ENCODE measurements at regions not wholly inside any gene's neighbourhood (a gene's known extent, or its start where the extent isn't known, plus 50 kb on each side); places are given as distances from the start of the nearest gene placed in this dataset.

DNA sequence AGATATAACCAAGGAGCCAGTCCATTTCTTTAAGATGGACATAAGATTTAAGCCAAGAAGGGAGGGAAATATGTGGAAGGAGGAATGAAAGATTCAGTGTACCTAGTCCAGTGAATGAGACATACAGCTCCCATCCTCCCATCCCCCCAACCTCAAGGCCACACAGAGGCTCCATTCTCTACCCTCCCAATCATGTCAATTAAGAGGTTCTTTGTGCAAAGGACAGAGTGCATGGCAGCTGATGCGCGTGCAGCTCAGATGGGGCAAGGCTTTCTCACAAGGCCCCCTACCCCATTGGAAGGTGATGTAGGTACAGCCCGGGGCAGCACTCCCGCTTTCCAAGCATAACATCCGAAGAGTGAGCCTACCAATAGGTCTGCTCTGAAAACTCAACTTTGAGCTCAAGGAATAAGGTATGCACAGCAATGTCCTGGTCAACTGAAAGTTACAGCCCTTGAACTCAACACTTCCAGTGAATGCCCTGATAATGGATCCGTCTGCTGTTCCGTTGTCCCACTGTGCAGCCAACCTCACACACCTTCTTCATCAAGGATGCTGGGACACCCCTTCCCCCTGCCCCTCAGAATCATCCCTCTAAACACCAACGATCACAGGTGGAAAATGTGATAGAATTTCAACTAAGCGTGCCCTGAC, 458.1 kb downstream of the SOX9 start:
- no peak for DNase-seq (ENCODE audit: low read depth)

GRCh38 chr17:72579990-72580320, 459.1 kb downstream of the SOX9 start:
- no peak for DNase-seq (ENCODE audit: low read depth)

DNA sequence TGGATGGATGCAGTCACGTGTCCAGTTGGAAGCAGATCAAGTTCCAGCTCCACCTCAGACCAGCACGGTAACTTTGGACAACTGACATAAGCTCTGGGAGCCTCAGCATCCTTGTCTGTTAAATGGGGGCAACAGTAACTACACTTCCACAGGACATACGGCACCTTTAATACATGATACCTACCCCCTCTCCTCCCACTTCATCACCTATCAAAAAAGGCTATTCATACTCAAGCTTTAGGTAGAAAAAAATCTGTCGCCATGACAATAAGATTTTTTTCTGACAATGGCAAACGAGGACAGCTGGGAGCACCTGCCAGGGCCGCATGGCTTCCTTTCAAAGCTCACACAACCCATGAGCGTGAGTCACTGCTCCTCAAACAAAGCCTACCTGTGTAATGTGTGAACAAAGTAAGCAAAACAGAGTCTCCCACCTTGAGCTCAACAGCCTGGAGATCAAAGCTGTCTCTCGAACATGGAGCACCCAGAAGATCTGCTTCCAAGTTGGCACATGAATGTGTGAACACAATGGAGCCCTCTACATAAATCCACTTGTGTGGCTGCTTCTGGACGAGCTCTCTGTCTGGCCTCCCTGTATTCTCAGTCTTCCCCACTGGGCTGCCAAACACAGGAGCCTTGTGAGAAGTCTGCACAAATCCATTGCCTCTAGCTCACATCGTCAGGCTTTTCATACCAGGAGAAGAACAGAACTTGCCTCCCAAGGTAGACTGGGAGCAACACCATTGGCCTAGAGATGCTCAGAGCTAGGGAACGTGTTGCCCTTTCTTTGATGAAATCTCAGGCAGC, 459.7 kb downstream of the SOX9 start:
- DNase-seq (ENCODE audit: low read depth) = no peak

DNA sequence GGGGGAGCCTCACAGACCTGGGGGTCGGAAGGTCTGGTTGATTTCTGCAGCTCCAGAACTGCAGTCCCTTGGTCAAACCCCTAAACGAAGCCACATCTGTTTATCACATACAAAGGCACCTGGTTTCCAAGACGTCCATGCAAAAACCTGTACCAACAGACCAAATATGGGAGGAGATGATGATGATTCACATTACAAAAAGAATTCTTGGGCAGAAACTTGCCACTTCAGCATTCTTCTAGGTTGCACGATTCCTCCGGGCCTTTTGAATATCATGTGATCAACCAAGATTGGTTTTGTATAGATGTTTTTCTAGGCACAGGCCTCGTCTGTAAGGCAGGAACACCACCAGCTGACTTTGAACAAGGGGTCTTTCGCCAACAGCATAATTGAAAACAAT, 466.3 kb downstream of the SOX9 start:
- DNase-seq (ENCODE audit: low read depth) = no peak

GRCh38 chr17:72587773-72588511, 467.1 kb downstream of the SOX9 start:
- peak; percentile 69 for DNase-seq (ENCODE audit: low read depth)

DNA sequence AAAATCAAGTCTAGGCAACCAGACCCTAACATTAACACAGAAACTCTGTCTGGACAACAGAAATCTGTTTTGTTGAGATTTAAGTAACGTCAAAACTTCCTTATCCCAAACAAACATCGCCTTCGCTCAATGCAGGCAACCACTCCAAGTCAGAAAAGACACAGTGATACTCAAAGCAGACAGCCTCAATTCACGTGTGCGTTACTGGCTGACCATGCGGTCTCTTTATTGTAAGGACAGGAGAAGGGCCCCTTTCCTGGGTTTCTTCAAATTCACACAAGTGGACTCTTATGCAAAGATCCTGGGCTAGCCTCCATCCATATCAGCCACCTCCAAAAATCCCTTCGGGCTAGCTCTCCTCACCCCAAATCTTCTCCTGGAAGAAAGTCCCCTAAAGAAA, 467.7 kb downstream of the SOX9 start:
- no peak for DNase-seq (ENCODE audit: low read depth)

DNA sequence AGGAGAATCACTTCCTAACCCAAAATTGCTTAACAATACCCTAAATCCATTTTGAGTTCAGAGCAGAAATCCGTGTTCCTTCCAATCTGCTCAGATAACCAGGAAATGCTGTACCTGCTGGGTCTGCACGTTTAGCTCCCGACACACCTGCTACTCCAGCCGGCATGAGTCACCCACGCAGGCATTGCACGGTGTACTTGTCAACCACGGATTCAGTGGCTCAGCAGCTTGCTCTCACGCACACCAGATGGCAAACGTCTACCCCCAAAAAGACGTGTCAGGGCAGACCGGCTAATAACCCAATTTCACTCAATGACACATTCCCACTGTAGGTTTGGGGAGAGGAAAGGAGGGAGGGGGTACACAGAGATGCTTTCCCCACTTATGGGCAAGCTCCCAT, 468.1 kb downstream of the SOX9 start:
- DNase-seq (ENCODE audit: low read depth) = peak; percentile 23

DNA sequence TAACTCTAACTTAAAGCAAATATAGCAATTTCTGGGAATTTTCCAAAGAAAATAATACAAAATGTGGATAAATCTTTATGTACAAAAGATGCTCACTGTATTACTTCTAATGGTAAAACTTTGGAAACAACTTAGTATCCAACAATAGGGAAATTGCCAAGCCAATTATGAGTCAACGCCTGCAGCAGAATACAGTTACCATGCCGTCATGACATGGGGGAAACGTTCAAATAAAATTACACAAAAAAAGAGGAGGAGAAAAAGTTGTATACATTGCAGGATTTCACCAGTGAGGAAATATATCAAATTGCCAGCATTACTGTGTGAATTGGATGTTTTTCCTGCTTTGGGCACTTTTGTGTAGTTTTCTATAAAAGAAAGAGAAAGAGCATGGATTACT, 469.6 kb downstream of the SOX9 start:
- peak; percentile 77 for DNase-seq (ENCODE audit: low read depth)

DNA sequence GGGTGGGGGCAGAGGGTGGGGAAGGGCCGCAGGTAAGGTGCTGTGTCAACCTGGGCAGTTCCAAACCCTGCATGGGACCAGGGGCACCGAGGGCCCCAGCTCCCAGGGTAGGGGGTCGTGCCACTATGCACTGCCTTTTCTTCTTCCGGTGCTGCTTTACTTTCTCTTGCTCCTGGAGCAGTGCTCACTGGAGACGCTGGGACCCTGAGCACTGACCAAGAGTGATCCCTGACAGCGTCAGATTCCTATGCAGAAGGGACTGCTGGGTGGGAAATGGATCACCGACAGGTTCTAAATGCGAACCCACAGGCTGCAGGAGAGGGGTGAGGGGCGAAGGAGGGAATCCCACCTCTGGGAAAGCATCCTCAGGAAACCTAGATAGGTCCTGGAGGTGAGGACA, 470.1 kb downstream of the SOX9 start:
- no peak for DNase-seq (ENCODE audit: low read depth)

- DNase-seq (ENCODE audit: low read depth) = peak; percentile 33
These were observed 470.7 kb downstream of the SOX9 start for GRCh38 chr17:72591289-72592241.

- peak; percentile 83 for DNase-seq (ENCODE audit: low read depth)
These were observed 471.6 kb downstream of the SOX9 start for GRCh38 chr17:72592242-72592966.

DNA sequence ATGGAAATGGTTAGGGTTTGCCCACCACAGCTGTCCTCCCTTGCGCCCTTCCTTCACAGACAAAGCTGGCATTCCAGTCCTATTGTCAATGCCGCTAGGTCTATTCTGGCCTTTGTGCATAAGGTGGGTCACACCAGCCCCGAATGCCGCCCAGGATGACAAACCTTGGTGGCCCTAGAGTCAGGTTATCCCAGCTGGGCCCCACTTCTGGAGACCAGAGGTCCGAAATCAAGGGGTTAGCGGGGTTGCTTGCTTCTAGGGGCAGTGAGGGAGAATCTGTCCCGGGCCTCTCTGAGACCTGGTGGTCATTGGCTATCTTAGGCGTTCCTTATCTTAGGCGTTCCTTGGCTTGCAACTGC, 472.1 kb downstream of the SOX9 start:
- DNase-seq (ENCODE audit: low read depth) = no peak

DNA sequence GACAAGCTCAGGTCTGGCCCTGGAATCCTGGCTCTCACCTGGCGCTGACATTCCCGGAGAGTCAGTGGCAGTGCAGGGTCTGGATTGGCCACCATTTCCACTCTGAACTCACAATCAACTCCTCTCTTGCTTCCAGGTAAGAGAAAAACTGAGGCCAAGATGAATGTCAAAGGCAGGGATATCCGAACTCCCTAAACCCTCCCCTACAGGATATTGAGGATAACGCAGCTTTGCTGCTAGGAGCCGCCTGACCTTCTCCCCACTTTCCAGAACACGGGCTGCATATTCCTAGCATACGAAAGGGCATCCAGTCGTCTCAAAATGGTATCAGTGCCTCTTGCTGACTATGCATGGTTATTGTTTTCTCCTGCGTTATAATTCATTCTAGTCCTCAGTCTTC, 473.4 kb downstream of the SOX9 start:
- DNase-seq (ENCODE audit: low read depth) = no peak
